Endothelial cell of umbilical vein (primary cell): ENCODE measurements at regions not wholly inside any gene's neighbourhood (a gene's known extent, or its start where the extent isn't known, plus 50 kb on each side); places are given as distances from the start of the nearest gene placed in this dataset.

Experiments used
- BruUV-seq: library from RNA; stranded (reverse); fragments of 400-500 nt; replicated peaks from 2 replicates; lab custom pipeline; 2021; lab: Mats Ljungman, UMichigan
- CTCF ChIA-PET: fragments of 300-600, 350-600 bp; sonication (Branson Sonifier 250); formaldehyde crosslinking; loops from one replicate; lab custom pipeline; 2021; ENCODE audit warnings: antibody characterized with exemption, inconsistent platforms; lab: Charles Lee
- POLR2A ChIA-PET: fragments of 300-600, 350-600 bp; sonication (Branson Sonifier 250); formaldehyde crosslinking; loops from one replicate; lab custom pipeline; 2021; ENCODE audit warnings: antibody characterized with exemption, inconsistent platforms; lab: Charles Lee
- DNase-seq: peaks from one replicate; pipeline ENCODE4 v3.0.0-alpha.2; 2011; ENCODE audit warnings: low read depth, low spot score
- FAIRE-seq: peaks from 2 replicates; lab custom pipeline; 2011; peaks lifted over from hg19 to GRCh38; lab: Jason Lieb, UNC
- H2AFZ ChIP-seq: 2 replicates; pipeline ENCODE4 v1.6.0; 2012; ENCODE audit warnings: low read depth, low read length, control low read depth, inconsistent platforms
- H3K27ac ChIP-seq: 2 replicates; pipeline ENCODE4 v1.5.1; 2011; ENCODE audit warnings: low read depth, mild to moderate bottlenecking, control low read depth, low read length, moderate library complexity; ENCODE audit not compliant: insufficient read depth
- H3K27me3 ChIP-seq, 2 experiments: 2 replicates each; pipeline versions ENCODE4 v1.6.0 to v1.6.1; 2011; ENCODE audit warnings: low read length in 2 of 2, mixed read lengths in 1 of 2; ENCODE audit not compliant: control insufficient read depth in 2 of 2, insufficient read depth in 2 of 2
- H3K36me3 ChIP-seq, 2 experiments: 2 replicates in 1 of 2; 3 replicates in 1 of 2; pipeline ENCODE4 v1.5.1; 2011; ENCODE audit warnings: low read length in 2 of 2, mild to moderate bottlenecking in 1 of 2, moderate library complexity in 1 of 2; ENCODE audit not compliant: control insufficient read depth in 2 of 2, insufficient read depth in 2 of 2; ENCODE audit errors: extremely low read depth in 1 of 2
- H3K4me1 ChIP-seq: 3 replicates; pipeline ENCODE4 v1.5.1; 2011; ENCODE audit warnings: mild to moderate bottlenecking, low read length; ENCODE audit not compliant: control insufficient read depth, insufficient read depth; ENCODE audit errors: extremely low read depth
- H3K4me2 ChIP-seq: 2 replicates; pipeline ENCODE4 v1.6.1; 2011; ENCODE audit warnings: low read length, control low read depth, mixed read lengths; ENCODE audit not compliant: insufficient read depth
- H3K4me3 ChIP-seq, 3 experiments: fragments of 200-600 bp in 1 of 3; sonication (generic), shearing (Covaris generic) in 1 of 3; replicated peaks in 1 of 3; 2 replicates each; pipeline ENCODE4 v1.5.1; 2011 to 2016; ENCODE audit warnings: control low read depth in 3 of 3, low read length in 3 of 3, mild to moderate bottlenecking in 2 of 3, inconsistent platforms in 1 of 3, low read depth in 1 of 3, moderate library complexity in 1 of 3; ENCODE audit not compliant: insufficient read depth in 1 of 3
- H3K79me2 ChIP-seq: 2 replicates; pipeline ENCODE4 v1.6.0; 2012; ENCODE audit warnings: low read length, inconsistent platforms; ENCODE audit not compliant: control insufficient read depth, insufficient read depth
- H3K9ac ChIP-seq: replicated peaks from 2 replicates; pipeline ENCODE3; 2011; ENCODE audit warnings: low read length, control low read depth; ENCODE audit not compliant: insufficient read depth; ENCODE audit errors: extremely low read depth
- H3K9me1 ChIP-seq: replicated peaks from 3 replicates; pipeline ENCODE4 v1.6.0; 2011; ENCODE audit warnings: mild to moderate bottlenecking, low read length; ENCODE audit not compliant: control insufficient read depth, insufficient read depth; ENCODE audit errors: extremely low read depth
- H3K9me3 ChIP-seq: replicated peaks from 2 replicates; pipeline ENCODE4 v1.5.1; 2012; ENCODE audit warnings: low read length, inconsistent platforms; ENCODE audit not compliant: control insufficient read depth, insufficient read depth
- H4K20me1 ChIP-seq: replicated peaks from 2 replicates; pipeline ENCODE3; 2011; ENCODE audit warnings: mild to moderate bottlenecking, low read length; ENCODE audit not compliant: control insufficient read depth, insufficient read depth; ENCODE audit errors: extremely low read depth
- CTCF ChIP-seq, 2 donors: IDR thresholded peaks; 1 replicate in 1 of 2; 2 replicates in 1 of 2; pipeline ENCODE4 v1.5.1; 2011; ENCODE audit warnings: low read length in 2 of 2, mild to moderate bottlenecking in 2 of 2, moderate library complexity in 2 of 2, control low read depth in 1 of 2, inconsistent platforms in 1 of 2, low read depth in 1 of 2; ENCODE audit not compliant: insufficient read depth in 1 of 2; ENCODE audit errors: extremely low read depth in 1 of 2
- EZH2 ChIP-seq: IDR thresholded peaks from 2 replicates; pipeline ENCODE4 v1.6.1; 2012; ENCODE audit warnings: borderline replicate concordance, low read depth, mild to moderate bottlenecking, moderate library complexity, low read length, inconsistent platforms; ENCODE audit not compliant: severe bottlenecking
- FOS ChIP-seq: IDR thresholded peaks from 2 replicates; pipeline ENCODE4 v1.6.1; 2011; ENCODE audit warnings: mild to moderate bottlenecking, low read length, moderate library complexity, borderline replicate concordance; ENCODE audit not compliant: insufficient read depth
- GATA2 ChIP-seq: IDR thresholded peaks from 2 replicates; pipeline ENCODE4 v1.7.0; 2011; ENCODE audit warnings: low read depth, mild to moderate bottlenecking, moderate library complexity, mixed read lengths, low read length; ENCODE audit not compliant: insufficient read length, insufficient read depth
- JUN ChIP-seq: IDR thresholded peaks from 2 replicates; pipeline ENCODE4 v1.6.1; 2011; ENCODE audit warnings: borderline replicate concordance, low read depth; ENCODE audit not compliant: insufficient read length, insufficient read depth
- MAX ChIP-seq: IDR thresholded peaks from 2 replicates; pipeline ENCODE4 v1.6.1; 2011; ENCODE audit not compliant: insufficient read depth, insufficient read length
- MYC ChIP-seq: IDR thresholded peaks from one replicate; pipeline ENCODE4 v1.6.1; 2011; ENCODE audit warnings: mild to moderate bottlenecking, low read depth, low read length
- POLR2A ChIP-seq: IDR thresholded peaks from 2 replicates; pipeline ENCODE4 v1.6.1; 2012; ENCODE audit warnings: low read depth, mild to moderate bottlenecking, control low read depth, low read length
- POLR2AphosphoS5 ChIP-seq: IDR thresholded peaks from 2 replicates; pipeline ENCODE4 v1.6.1; 2012; ENCODE audit warnings: low read depth, mild to moderate bottlenecking, control low read depth, low read length, moderate library complexity; ENCODE audit not compliant: insufficient read depth
- dilution Hi-C: fragments of 300-500 bp; cut with MboI; formaldehyde crosslinking; loops from one replicate; pipeline ENCODE4 v1.15.0; 2019; ENCODE audit warnings: low sequenced_read_pairs; ENCODE audit not compliant: extremely low pct_ligation_motif_present
- intact Hi-C: fragments of 100-400 bp; cut with micrococcal nuclease; formaldehyde crosslinking; loops from one replicate; pipeline ENCODE4 v1.10.0; 2022

- dilution Hi-C loops, result no loop called here
- Histone ChIP-seq H3K4me2 (no peak overlapping the region), H3K36me3 (no peaks in the 10 kb centered on the region), H2AFZ (no peak overlapping the region), H3K4me3 (no peak overlapping the region), H3K27ac (no peak overlapping the region), H3K79me2 (no peaks in the 10 kb centered on the region), H3K4me1 (no peaks in the 10 kb centered on the region), H3K9me1 (no peaks in the 10 kb centered on the region), H4K20me1 (no peaks in the 10 kb centered on the region), H3K27me3 (no peaks in the 10 kb centered on the region), H3K9ac (no peak overlapping the region), H3K9me3 (no peaks in the 10 kb centered on the region)
- DNase-seq (no peak), FAIRE-seq (no peak)
- BruUV-seq, result no TSS peak
- intact Hi-C loops, result no loop called here
- CTCF ChIA-PET, result no interaction called here
- TF ChIP-seq MYC, result no peak
- no peak for TF ChIP-seq JUN
- TF ChIP-seq EZH2, result no peak
- TF ChIP-seq FOS, result no peak
- TF ChIP-seq MAX, result no peak
- TF ChIP-seq POLR2AphosphoS5, result no peak
- TF ChIP-seq POLR2A, result no peak
- no peak for TF ChIP-seq CTCF (IDR thresholded peaks at IDR 0.05; ENCODE audit: extremely low read depth in 1 of 2, insufficient read depth in 1 of 2, low read depth in 1 of 2, low read length in 2 of 2)
- no peak for TF ChIP-seq GATA2
- POLR2A ChIA-PET, result no interaction called here
Observed at GRCh38 chrX:109931677-109932076, 71.2 kb upstream of the TMEM164 start.
